GM18507 (cell line): ENCODE measurements at regions not wholly inside any gene's neighbourhood (a gene's known extent, or its start where the extent isn't known, plus 50 kb on each side); places are given as distances from the start of the nearest gene placed in this dataset.

Experiments
- DNase-seq: peaks from one replicate; pipeline ENCODE4 v3.0.0; 2011; ENCODE audit warnings: low read depth; ENCODE audit not compliant: insufficient read length; ENCODE audit errors: extremely low spot score
- FAIRE-seq: peaks from 2 replicates; lab custom pipeline; 2011; peaks lifted over from hg19 to GRCh38; lab: Jason Lieb, UNC

GRCh38 chr10:125325326-125325725, 165.0 kb upstream of the CTBP2 start:
- no peak for DNase-seq
- no peak for FAIRE-seq

- FAIRE-seq (no peak), DNase-seq (no peak)
These were observed 156.1 kb upstream of the CTBP2 start for GRCh38 chr10:125316436-125316835.

GRCh38 chr10:125300937-125301336, 140.6 kb upstream of the CTBP2 start:
- FAIRE-seq (no peak), DNase-seq (no peak)

- no peak for FAIRE-seq
These were observed 139.1 kb upstream of the CTBP2 start for GRCh38 chr10:125299461-125299860.

GRCh38 chr10:125296598-125296997, 136.2 kb upstream of the CTBP2 start:
- no peak for FAIRE-seq
- DNase-seq = no peak

More at GRCh38 chr10:125299461-125299860, 139.1 kb upstream of the CTBP2 start:
- DNase-seq = no peak

- no peak for DNase-seq
- no peak for FAIRE-seq
These were observed 133.7 kb upstream of the CTBP2 start for GRCh38 chr10:125294109-125294508.

- DNase-seq (no peak), FAIRE-seq (no peak)
These were observed 131.5 kb upstream of the CTBP2 start for GRCh38 chr10:125291836-125292235.

GRCh38 chr10:125289461-125289860, 129.1 kb upstream of the CTBP2 start:
- FAIRE-seq = no peak
- no peak for DNase-seq

GRCh38 chr10:125284875-125285597, 124.7 kb upstream of the CTBP2 start:
- no peak for DNase-seq
- FAIRE-seq = no peak

- no peak for FAIRE-seq
- no peak for DNase-seq
These were observed 123.7 kb upstream of the CTBP2 start for GRCh38 chr10:125283836-125284614.

- DNase-seq (no peak), FAIRE-seq (no peak)
These were observed 123.0 kb upstream of the CTBP2 start for GRCh38 chr10:125283191-125283835.

- FAIRE-seq = no peak
- no peak for DNase-seq
These were observed 120.7 kb upstream of the CTBP2 start for GRCh38 chr10:125281091-125281490.

- FAIRE-seq (no peak), DNase-seq (no peak)
These were observed 115.8 kb upstream of the CTBP2 start for GRCh38 chr10:125276133-125276532.

GRCh38 chr10:125274961-125275360, 114.6 kb upstream of the CTBP2 start:
- DNase-seq = no peak
- FAIRE-seq = no peak

GRCh38 chr10:125273023-125273422, 112.7 kb upstream of the CTBP2 start:
- DNase-seq (no peak), FAIRE-seq (no peak)

GRCh38 chr10:125269716-125270115, 109.4 kb upstream of the CTBP2 start:
- DNase-seq = no peak
- FAIRE-seq = no peak

GRCh38 chr10:125266966-125267365, 106.6 kb upstream of the CTBP2 start:
- DNase-seq (no peak), FAIRE-seq (no peak)

- DNase-seq (no peak), FAIRE-seq (no peak)
These were observed 106.2 kb upstream of the CTBP2 start for GRCh38 chr10:125266541-125266940.

- no peak for DNase-seq
- FAIRE-seq = no peak
These were observed 105.2 kb upstream of the CTBP2 start for GRCh38 chr10:125265579-125265955.

- DNase-seq (no peak), FAIRE-seq (no peak)
These were observed 104.6 kb upstream of the CTBP2 start for GRCh38 chr10:125264757-125265578.
